SU-DHL-6 (cell line): ENCODE measurements at regions not wholly inside any gene's neighbourhood (a gene's known extent, or its start where the extent isn't known, plus 50 kb on each side); places are given as distances from the start of the nearest gene placed in this dataset.

Experiments
- H2AFZ ChIP-seq: fragments of 200-600 bp; sonication (generic); 2 replicates; pipeline ENCODE4 v1.6.1; 2014; ENCODE audit warnings: low read depth, mild to moderate bottlenecking, moderate library complexity, mixed read lengths, antibody characterized with exemption, low read length; ENCODE audit not compliant: severe bottlenecking
- H3F3A ChIP-seq: fragments of 200-600 bp; shearing (Covaris generic); 2 replicates; pipeline ENCODE4 v1.6.0; 2016; ENCODE audit warnings: antibody characterized with exemption, mild to moderate bottlenecking; ENCODE audit not compliant: insufficient read depth
- H3K27ac ChIP-seq: fragments of 200-600 bp; sonication (generic); 2 replicates; pipeline ENCODE4 v1.5.1; 2016; ENCODE audit warnings: low read depth, mild to moderate bottlenecking, low read length, moderate library complexity, mixed read lengths
- H3K27me3 ChIP-seq: fragments of 200-600 bp; sonication (generic), shearing (Covaris generic); 2 replicates; pipeline ENCODE4 v1.6.0; 2014; ENCODE audit warnings: mild to moderate bottlenecking, low read length
- H3K36me3 ChIP-seq: fragments of 200-600 bp; sonication (generic); 2 replicates; pipeline ENCODE4 v1.6.1; 2014; ENCODE audit warnings: mild to moderate bottlenecking, low read length, mixed read lengths
- H3K4me2 ChIP-seq: fragments of 300-600, 200-600 bp; shearing (Covaris generic), sonication (generic); 2 replicates; pipeline ENCODE4 v1.6.0; 2014; ENCODE audit warnings: low read length, low read depth, mild to moderate bottlenecking; ENCODE audit not compliant: poor library complexity, severe bottlenecking
- H3K4me3 ChIP-seq: fragments of 200-600 bp; sonication (generic); 2 replicates; pipeline ENCODE4 v1.5.1; 2014; ENCODE audit warnings: antibody characterized with exemption, low read length, mild to moderate bottlenecking, mixed read lengths; ENCODE audit not compliant: insufficient read depth, poor library complexity, severe bottlenecking
- H3K79me2 ChIP-seq: fragments of 200-600 bp; sonication (generic); 2 replicates; pipeline ENCODE4 v1.6.1; 2014; ENCODE audit warnings: mild to moderate bottlenecking, low read length, moderate library complexity; ENCODE audit not compliant: insufficient read depth
- H3K9ac ChIP-seq: fragments of 200-600 bp; sonication (generic); 2 replicates; pipeline ENCODE4 v1.7.0; 2014; ENCODE audit warnings: mild to moderate bottlenecking, low read length
- H3K9me2 ChIP-seq: fragments of 200-600 bp; sonication (generic); replicated peaks from 2 replicates; pipeline ENCODE4 v1.6.1; 2014; ENCODE audit warnings: low read length; ENCODE audit not compliant: insufficient read depth
- H3K9me3 ChIP-seq: fragments of 200-600 bp; sonication (generic); 2 replicates; pipeline ENCODE4 v1.6.1; 2014; ENCODE audit warnings: low read length, mixed read lengths; ENCODE audit not compliant: insufficient read depth
- H4K20me1 ChIP-seq: fragments of 200-600 bp; sonication (generic); 2 replicates; pipeline ENCODE4 v1.6.1; 2014; ENCODE audit warnings: low read depth, mild to moderate bottlenecking, antibody characterized with exemption, low read length, moderate library complexity, mixed read lengths
- CTCF ChIP-seq: fragments of 200-600 bp; sonication (generic); IDR thresholded peaks from one replicate; pipeline ENCODE4 v1.5.1; 2017; ENCODE audit warnings: antibody characterized with exemption, mild to moderate bottlenecking, low read length, moderate library complexity; ENCODE audit not compliant: insufficient read depth, poor library complexity, severe bottlenecking
- EZH2phosphoT487 ChIP-seq: fragments of 200-600 bp; sonication (generic), shearing (Covaris generic); conservative IDR thresholded peaks from 2 replicates; pipeline ENCODE4 v1.6.1; 2018; ENCODE audit warnings: mild to moderate bottlenecking, antibody characterized with exemption, low read length, moderate library complexity, mixed read lengths

GRCh38 chr11:19398273-19398672 is 157.5 kb upstream of the E2F8 start:
- no peak for TF ChIP-seq EZH2phosphoT487
- TF ChIP-seq CTCF = no peak
- no peak overlapping the region for H3K4me3 ChIP-seq
- H2AFZ ChIP-seq = no peak overlapping the region
- H3K9me2 ChIP-seq = no peaks in the 10 kb centered on the region
- no peaks in the 10 kb centered on the region for H3K79me2 ChIP-seq
- H3K4me2 ChIP-seq = no peak overlapping the region
- no peaks in the 10 kb centered on the region for H3K27me3 ChIP-seq
- no peaks in the 10 kb centered on the region for H3F3A ChIP-seq
- H3K9ac ChIP-seq = no peak overlapping the region
- H4K20me1 ChIP-seq = no peaks in the 10 kb centered on the region
- no peak overlapping the region for H3K27ac ChIP-seq
- no peaks in the 10 kb centered on the region for H3K9me3 ChIP-seq
- no peaks in the 10 kb centered on the region for H3K36me3 ChIP-seq

GRCh38 chr11:19395050-19395449 is 154.3 kb upstream of the E2F8 start:
- no peaks in the 10 kb centered on the region for H3K79me2 ChIP-seq
- H3K9me2 ChIP-seq = no peaks in the 10 kb centered on the region
- H3K27me3 ChIP-seq = no peaks in the 10 kb centered on the region
- H3K9ac ChIP-seq = no peak overlapping the region
- no peaks in the 10 kb centered on the region for H3K36me3 ChIP-seq
- no peak overlapping the region for H3K4me3 ChIP-seq
- no peaks in the 10 kb centered on the region for H4K20me1 ChIP-seq
- no peaks in the 10 kb centered on the region for H3K9me3 ChIP-seq
- H3K4me2 ChIP-seq = no peak overlapping the region
- H2AFZ ChIP-seq = no peak overlapping the region
- H3K27ac ChIP-seq = no peak overlapping the region
- H3F3A ChIP-seq = no peaks in the 10 kb centered on the region
- TF ChIP-seq CTCF = no peak
- no peak for TF ChIP-seq EZH2phosphoT487

- Histone ChIP-seq H3F3A (no peaks in the 10 kb centered on the region), H3K4me2 (no peak overlapping the region), H3K27me3 (no peaks in the 10 kb centered on the region), H3K27ac (no peak overlapping the region), H2AFZ (no peak overlapping the region), H3K9me3 (no peaks in the 10 kb centered on the region), H3K4me3 (no peak overlapping the region), H3K9me2 (no peaks in the 10 kb centered on the region), H3K79me2 (no peaks in the 10 kb centered on the region), H3K9ac (no peak overlapping the region), H3K36me3 (no peaks in the 10 kb centered on the region), H4K20me1 (no peaks in the 10 kb centered on the region)
- TF ChIP-seq CTCF = no peak
- no peak for TF ChIP-seq EZH2phosphoT487
Measured at GRCh38 chr11:19394525-19395016, 153.8 kb upstream of the E2F8 start.

- H3K9me3 ChIP-seq = no peaks in the 10 kb centered on the region
- no peaks in the 10 kb centered on the region for H3K79me2 ChIP-seq
- no peak overlapping the region for H2AFZ ChIP-seq
- H3K9ac ChIP-seq = no peak overlapping the region
- H3K4me3 ChIP-seq = no peak overlapping the region
- no peak overlapping the region for H3K4me2 ChIP-seq
- H4K20me1 ChIP-seq = no peaks in the 10 kb centered on the region
- no peak for TF ChIP-seq EZH2phosphoT487
- TF ChIP-seq CTCF = no peak
- no peaks in the 10 kb centered on the region for H3F3A ChIP-seq
- no peaks in the 10 kb centered on the region for H3K27me3 ChIP-seq
- H3K36me3 ChIP-seq = no peaks in the 10 kb centered on the region
- no peaks in the 10 kb centered on the region for H3K9me2 ChIP-seq
- no peak overlapping the region for H3K27ac ChIP-seq
Measured at GRCh38 chr11:19393941-19394340, 153.2 kb upstream of the E2F8 start.
